Gastrocnemius medialis (tissue), 4 donors: ENCODE measurements at regions not wholly inside any gene's neighbourhood (a gene's known extent, or its start where the extent isn't known, plus 50 kb on each side); places are given as distances from the start of the nearest gene placed in this dataset.

Experiments
- ATAC-seq, 2 donors: fragments of 150-250 bp; one replicate each; pipeline ENCODE4 v1.9.1; 2016
- DNase-seq, 2 donors: peaks; one replicate each; pipeline ENCODE4 v3.0.0-alpha.2; 2019
- H3K27ac ChIP-seq, 4 donors: fragments of 200-600 bp; sonication (generic); 1 replicate in 1 of 4; 2 replicates in 3 of 4; pipeline ENCODE4 v1.5.1; 2016 to 2018; ENCODE audit warnings: mild to moderate bottlenecking in 2 of 4, moderate library complexity in 1 of 4
- H3K27me3 ChIP-seq, 3 donors: fragments of 200-600 bp; sonication (generic) in 2 of 3; 1 replicate in 1 of 3; 2 replicates in 2 of 3; pipeline versions ENCODE4 v1.5.1 to v1.6.0; 2016 to 2019; ENCODE audit warnings: mild to moderate bottlenecking in 1 of 3, moderate library complexity in 1 of 3
- H3K36me3 ChIP-seq, 2 donors: fragments of 200-600 bp; sonication (generic) in 1 of 2; one replicate each; pipeline ENCODE4 v1.5.1; 2017 to 2018
- H3K4me1 ChIP-seq, 2 donors: fragments of 200-600 bp; sonication (generic) in 1 of 2; one replicate each; pipeline ENCODE4 v1.5.1; 2016 to 2017; ENCODE audit warnings: mild to moderate bottlenecking in 2 of 2
- H3K4me3 ChIP-seq, 4 donors: fragments of 200-600 bp; sonication (generic) in 3 of 4; 1 replicate in 1 of 4; 2 replicates in 3 of 4; pipeline ENCODE4 v1.5.1; 2016 to 2019; ENCODE audit warnings: mild to moderate bottlenecking in 2 of 4
- H3K9me3 ChIP-seq, 3 donors: fragments of 200-600 bp; sonication (generic) in 2 of 3; 1 replicate in 1 of 3; 2 replicates in 2 of 3; pipeline ENCODE4 v1.5.1; 2016 to 2019
- CTCF ChIP-seq, 5 experiments: fragments of 450-650 bp in 3 of 5; fragments of 200-600 bp in 2 of 5; sonication (generic) in 2 of 5; IDR thresholded peaks in 4 of 5; conservative IDR thresholded peaks in 1 of 5; 1 replicate in 4 of 5; 2 replicates in 1 of 5; pipeline ENCODE4 v1.5.1; 2016 to 2019; ENCODE audit warnings: antibody characterized with exemption in 5 of 5, mild to moderate bottlenecking in 3 of 5, moderate library complexity in 3 of 5
- POLR2A ChIP-seq, 2 donors: fragments of 450-650 bp; IDR thresholded peaks; one replicate each; pipeline ENCODE4 v1.6.1; 2017; ENCODE audit warnings: antibody characterized with exemption in 2 of 2, mild to moderate bottlenecking in 2 of 2, moderate library complexity in 2 of 2
- in situ Hi-C, 4 donors: fragments of 200-750 bp; cut with MboI; loops; one replicate each; pipeline versions ENCODE4 v1.15.0 to v1.8.0; 2017; ENCODE audit warnings: low sequenced_read_pairs in 4 of 4
- intact Hi-C: fragments of 100-400 bp; cut with DNase I; formaldehyde crosslinking; loops from one replicate; pipeline ENCODE4 v1.15.1; 2023; ENCODE audit warnings: low total_unique reads

GRCh38 chr13:42400188-42400833 is 128.4 kb downstream of the AKAP11 start:
- no peaks in the 10 kb centered on the region for H3K9me3 ChIP-seq
- DNase-seq (no peak), ATAC-seq (no peak)
- H3K27me3 ChIP-seq: no peaks in the 10 kb centered on the region
- H3K27ac ChIP-seq: no peak overlapping the region
- H3K4me3 ChIP-seq: no peak overlapping the region
- TF ChIP-seq CTCF (IDR thresholded peaks at IDR 0.05 in 4 of 5, conservative IDR thresholded peaks at IDR 0.05 in 1 of 5) (no peak), POLR2A (IDR thresholded peaks at IDR 0.05) (no peak)
- in situ Hi-C loops: no loop called here
- H3K36me3 ChIP-seq: no peaks in the 10 kb centered on the region
- no peaks in the 10 kb centered on the region for H3K4me1 ChIP-seq
- intact Hi-C loops: no loop called here

GRCh38 chr13:42401376-42401775 is 129.4 kb downstream of the AKAP11 start:
- H3K27me3 ChIP-seq: no peaks in the 10 kb centered on the region
- no peak overlapping the region for H3K4me3 ChIP-seq
- ATAC-seq (no peak), DNase-seq (no peak)
- in situ Hi-C loops (no loop called here), intact Hi-C loops (no loop called here)
- H3K9me3 ChIP-seq: no peaks in the 10 kb centered on the region
- H3K27ac ChIP-seq: no peak overlapping the region
- TF ChIP-seq CTCF (IDR thresholded peaks at IDR 0.05 in 4 of 5, conservative IDR thresholded peaks at IDR 0.05 in 1 of 5): no peak
- no peak for TF ChIP-seq POLR2A (IDR thresholded peaks at IDR 0.05)
- no peaks in the 10 kb centered on the region for H3K36me3 ChIP-seq
- H3K4me1 ChIP-seq: no peaks in the 10 kb centered on the region

GRCh38 chr13:42405665-42406390 is 133.9 kb downstream of the AKAP11 start:
- Histone ChIP-seq H3K27me3 (no peaks in the 10 kb centered on the region), H3K9me3 (no peaks in the 10 kb centered on the region), H3K4me1 (no peaks in the 10 kb centered on the region), H3K27ac (no peak overlapping the region), H3K36me3 (no peaks in the 10 kb centered on the region), H3K4me3 (no peak overlapping the region)
- in situ Hi-C loops (no loop called here), intact Hi-C loops (no loop called here)
- TF ChIP-seq POLR2A (IDR thresholded peaks at IDR 0.05) (no peak), CTCF (IDR thresholded peaks at IDR 0.05 in 4 of 5, conservative IDR thresholded peaks at IDR 0.05 in 1 of 5) (no peak)
- ATAC-seq: no peak
- DNase-seq: no peak

GRCh38 chr13:42409075-42409474 is 137.1 kb downstream of the AKAP11 start:
- no peaks in the 10 kb centered on the region for H3K9me3 ChIP-seq
- ATAC-seq (no peak), DNase-seq (no peak)
- no peak overlapping the region for H3K4me3 ChIP-seq
- H3K36me3 ChIP-seq: no peaks in the 10 kb centered on the region
- intact Hi-C loops (no loop called here), in situ Hi-C loops (no loop called here)
- H3K4me1 ChIP-seq: no peaks in the 10 kb centered on the region
- TF ChIP-seq POLR2A (IDR thresholded peaks at IDR 0.05) (no peak), CTCF (IDR thresholded peaks at IDR 0.05 in 4 of 5, conservative IDR thresholded peaks at IDR 0.05 in 1 of 5) (no peak)
- H3K27ac ChIP-seq: no peak overlapping the region
- H3K27me3 ChIP-seq: no peaks in the 10 kb centered on the region
